RWPE2 (cell line): ENCODE measurements at regions not wholly inside any gene's neighbourhood (a gene's known extent, or its start where the extent isn't known, plus 50 kb on each side); places are given as distances from the start of the nearest gene placed in this dataset.

Source experiments
- ATAC-seq: fragments of 200-7000 bp; cut with Tn5 transposase; 3 replicates; pipeline ENCODE4 v1.9.1; 2021; ENCODE audit warnings: low read depth
- DNase-seq: peaks from one replicate; pipeline ENCODE4 v3.0.0-alpha.2; 2020; ENCODE audit warnings: low spot score
- H3K27ac ChIP-seq: fragments of 450-650 bp; 2 replicates; pipeline ENCODE4 v1.5.1; 2017; ENCODE audit warnings: mild to moderate bottlenecking; ENCODE audit not compliant: poor library complexity, severe bottlenecking
- H3K27me3 ChIP-seq: fragments of 250-450 bp; sonication (Bioruptor Pico); 2 replicates; pipeline ENCODE4 v1.5.1; 2021; ENCODE audit warnings: mild to moderate bottlenecking, moderate library complexity; ENCODE audit not compliant: insufficient read depth, poor library complexity, severe bottlenecking
- H3K36me3 ChIP-seq: fragments of 250-450 bp; sonication (Bioruptor Pico); 2 replicates; pipeline ENCODE4 v1.5.1; 2020; ENCODE audit warnings: low read depth, mild to moderate bottlenecking, moderate library complexity
- H3K4me1 ChIP-seq: fragments of 250-450 bp; sonication (Bioruptor Pico); 2 replicates; pipeline ENCODE4 v1.5.1; 2021; ENCODE audit warnings: mild to moderate bottlenecking, moderate library complexity; ENCODE audit not compliant: insufficient read depth, poor library complexity, severe bottlenecking
- H3K4me3 ChIP-seq: fragments of 250-450 bp; sonication (Bioruptor Pico); 2 replicates; pipeline ENCODE4 v1.5.1; 2021; ENCODE audit warnings: mild to moderate bottlenecking, moderate library complexity; ENCODE audit not compliant: severe bottlenecking
- H3K9me3 ChIP-seq: fragments of 250-450 bp; sonication (Bioruptor Pico); 2 replicates; pipeline ENCODE4 v1.5.1; 2021; ENCODE audit warnings: mild to moderate bottlenecking, moderate library complexity; ENCODE audit not compliant: severe bottlenecking
- CTCF ChIP-seq: fragments of 450-650 bp; IDR thresholded peaks from one replicate; pipeline ENCODE4 v1.5.1; 2017; ENCODE audit warnings: mild to moderate bottlenecking, moderate library complexity; ENCODE audit not compliant: poor library complexity, severe bottlenecking

- H3K27ac ChIP-seq: peak overlapping the region; percentile 27
- ATAC-seq: no peak
Observed at GRCh38 chr18:55153346-55153745, 194.1 kb upstream of the CCDC68 start.

GRCh38 chr18:55152801-55153200 lies 193.5 kb upstream of the CCDC68 start:
- ATAC-seq: peak; percentile 73
- Histone ChIP-seq H3K36me3 (no peaks in the 10 kb centered on the region), H3K27ac (peak overlapping the region; percentile 27), H3K4me3 (no peak overlapping the region), H3K27me3 (no peaks in the 10 kb centered on the region), H3K9me3 (no peaks in the 10 kb centered on the region), H3K4me1 (peaks cover 5% of the 10 kb centered on the region)
- DNase-seq: no peak
- TF ChIP-seq CTCF: no peak

More at GRCh38 chr18:55153346-55153745, 194.1 kb upstream of the CCDC68 start:
- no peaks in the 10 kb centered on the region for H3K36me3 ChIP-seq
- H3K4me3 ChIP-seq: no peak overlapping the region
- DNase-seq: no peak
- TF ChIP-seq CTCF: no peak
- H3K9me3 ChIP-seq: no peaks in the 10 kb centered on the region
- H3K27me3 ChIP-seq: no peaks in the 10 kb centered on the region
- H3K4me1 ChIP-seq: peaks cover 5% of the 10 kb centered on the region

- Histone ChIP-seq H3K36me3 (no peaks in the 10 kb centered on the region), H3K4me3 (no peak overlapping the region), H3K9me3 (no peaks in the 10 kb centered on the region), H3K4me1 (peaks cover 5% of the 10 kb centered on the region), H3K27ac (no peak overlapping the region), H3K27me3 (no peaks in the 10 kb centered on the region)
- TF ChIP-seq CTCF: no peak
- ATAC-seq (no peak), DNase-seq (no peak)
Observed at GRCh38 chr18:55149994-55150393, 190.7 kb upstream of the CCDC68 start.

GRCh38 chr18:55147791-55148190 lies 188.5 kb upstream of the CCDC68 start:
- Histone ChIP-seq H3K9me3 (no peaks in the 10 kb centered on the region), H3K27me3 (no peaks in the 10 kb centered on the region), H3K27ac (no peak overlapping the region), H3K4me3 (no peak overlapping the region), H3K36me3 (no peaks in the 10 kb centered on the region), H3K4me1 (no peaks in the 10 kb centered on the region)
- ATAC-seq (no peak), DNase-seq (no peak)
- TF ChIP-seq CTCF: no peak

- Histone ChIP-seq H3K27ac (no peak overlapping the region), H3K4me1 (no peaks in the 10 kb centered on the region), H3K27me3 (no peaks in the 10 kb centered on the region), H3K4me3 (no peak overlapping the region), H3K9me3 (no peaks in the 10 kb centered on the region), H3K36me3 (no peaks in the 10 kb centered on the region)
- no peak for DNase-seq
- ATAC-seq: no peak
- TF ChIP-seq CTCF: no peak
Observed at GRCh38 chr18:55144193-55144930, 185.1 kb upstream of the CCDC68 start.
